ENCODE measurements at regions not wholly inside any gene's neighbourhood (a gene's known extent, or its start where the extent isn't known, plus 50 kb on each side); places are given as distances from the start of the nearest gene placed in this dataset.

DNA sequence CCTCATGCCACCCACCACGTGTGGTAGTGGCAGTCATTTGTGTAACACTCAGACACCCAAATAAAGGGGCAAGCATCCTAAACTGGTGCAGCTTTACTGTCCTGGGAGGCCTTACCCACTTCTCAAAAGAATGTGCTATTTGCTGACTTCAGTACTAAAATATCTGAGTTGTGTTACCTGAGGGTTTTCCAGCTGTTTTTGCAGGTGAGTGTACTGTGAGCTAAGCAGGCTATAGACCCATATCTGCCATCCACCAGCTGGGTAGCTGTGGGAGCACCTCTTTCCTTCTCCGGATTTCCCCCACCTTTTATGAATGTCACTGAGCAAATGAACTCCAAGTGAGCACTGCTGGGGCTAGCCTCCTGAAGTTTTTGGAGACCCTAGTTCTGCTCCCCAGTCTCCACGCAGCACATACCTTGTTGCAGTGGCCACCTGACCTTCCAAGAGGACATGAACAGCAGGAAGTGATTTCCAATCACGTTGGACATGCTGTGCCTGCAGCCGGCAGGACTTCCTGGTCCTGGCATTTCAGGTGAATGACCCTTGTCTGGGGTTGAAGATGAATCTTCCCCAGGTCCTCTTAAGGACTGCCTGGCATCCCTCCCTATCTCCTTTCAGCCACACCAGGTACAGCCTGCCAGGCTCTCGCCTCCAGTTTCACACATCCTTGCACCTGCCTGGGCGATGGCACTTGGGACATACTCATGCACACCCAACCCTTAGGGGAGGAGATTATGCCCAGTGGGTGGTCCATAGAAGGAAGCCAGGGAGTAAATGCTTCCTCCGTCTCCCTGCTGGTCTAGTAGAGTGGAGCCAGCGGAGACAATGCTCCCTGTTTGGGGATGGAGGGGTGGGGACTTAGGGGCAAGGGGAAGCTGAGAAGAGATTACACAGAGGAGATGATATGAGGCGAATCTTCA is 109.5 kb upstream of the SPATA13 start:
- H3K27ac ChIP-seq (ENCODE audit: low read depth in 1 of 2, low read length in 2 of 2): no peak overlapping the region
- no peak overlapping the region for H3K4me3 ChIP-seq (ENCODE audit: low read depth in 1 of 3, low read length in 3 of 3)
- DNase-seq (ENCODE audit: low spot score): no peak
- H3K36me3 ChIP-seq (ENCODE audit: control insufficient read depth in 4 of 4, insufficient read depth in 3 of 4, low read depth in 1 of 4, low read length in 3 of 4): no peaks in the 10 kb centered on the region
- peaks cover 2 to 11% (median 6%) of the 10 kb centered on the region in 4 donors for H3K4me1 ChIP-seq (ENCODE audit: control insufficient read depth in 4 of 4, insufficient read depth in 4 of 4, low read length in 3 of 4)
- WGBS: 72% methylated on average over 10 of the region's 10 CpGs
- H3K9ac ChIP-seq (ENCODE audit: low read depth in 1 of 2, low read length in 2 of 2): no peak overlapping the region
- no peaks in the 10 kb centered on the region for H3K27me3 ChIP-seq (ENCODE audit: control insufficient read depth in 4 of 4, insufficient read depth in 4 of 4, low read length in 3 of 4)
- TF ChIP-seq ZBTB33 (IDR thresholded peaks at IDR 0.05) (no peak), RXRA (IDR thresholded peaks at IDR 0.05) (peak; percentile 21 to 70), EGR1 (IDR thresholded peaks at IDR 0.05; ENCODE audit: low read depth in 2 of 2) (no peak), REST (IDR thresholded peaks at IDR 0.05) (no peak), FOXA1 (IDR thresholded peaks at IDR 0.05) (no peak), TAF1 (conservative IDR thresholded peaks at IDR 0.05) (no peak), JUND (IDR thresholded peaks at IDR 0.05) (no peak)
- TF ChIP-seq, protein P1, sequence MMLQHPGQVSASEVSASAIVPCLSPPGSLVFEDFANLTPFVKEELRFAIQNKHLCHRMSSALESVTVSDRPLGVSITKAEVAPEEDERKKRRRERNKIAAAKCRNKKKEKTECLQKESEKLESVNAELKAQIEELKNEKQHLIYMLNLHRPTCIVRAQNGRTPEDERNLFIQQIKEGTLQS (IDR thresholded peaks at IDR 0.05): no peak
- H3K9me3 ChIP-seq (ENCODE audit: control insufficient read depth in 4 of 4, low read length in 3 of 4): peaks cover 0 to 6% (median 3%) of the 10 kb centered on the region in 4 donors

DNA sequence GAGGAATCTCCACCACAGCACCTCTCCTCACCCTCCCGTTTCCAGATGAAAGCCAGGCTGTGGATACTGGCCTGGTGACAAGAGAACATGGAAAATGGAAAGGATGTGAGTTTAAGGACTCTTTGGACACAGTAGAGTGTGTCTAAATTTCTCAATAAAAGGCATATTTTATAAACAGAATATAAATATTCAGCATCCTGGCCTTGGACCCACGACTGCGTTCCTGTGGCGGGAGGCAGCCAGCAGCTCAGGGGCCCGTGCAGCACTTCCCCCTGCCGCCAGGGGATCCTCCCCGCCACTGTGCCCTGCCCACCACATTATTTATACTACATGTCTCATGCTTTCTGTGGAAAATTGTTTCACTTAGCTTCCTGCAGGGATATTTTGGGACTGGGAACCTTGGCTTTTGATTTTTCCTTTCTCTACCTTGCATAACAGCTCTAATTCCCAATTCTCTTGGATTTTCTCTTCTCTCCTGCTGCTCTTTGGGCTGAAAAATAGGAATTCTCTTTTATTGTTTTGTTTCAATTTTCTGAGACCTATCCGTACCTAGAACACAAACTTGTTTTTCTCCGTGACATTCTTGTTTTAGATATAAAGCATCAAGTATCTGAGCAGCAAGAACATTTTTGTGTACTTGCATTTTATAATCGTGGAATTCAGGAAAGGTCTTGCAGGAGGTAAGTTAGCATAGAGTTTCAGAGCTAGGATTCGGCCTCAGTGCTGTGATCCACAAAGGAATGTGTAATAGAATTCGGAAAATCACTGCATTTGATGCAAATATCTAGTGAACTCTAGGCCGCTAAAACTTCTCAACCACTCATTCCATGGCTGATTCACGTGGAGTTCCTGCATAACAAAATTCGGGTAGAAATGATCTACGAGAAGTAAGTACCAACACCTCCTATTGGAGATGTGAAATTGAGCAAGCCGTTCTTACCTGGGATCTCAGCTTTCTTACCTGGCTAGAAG is 107.7 kb upstream of the SPATA13 start:
- Histone ChIP-seq H3K9me3 (ENCODE audit: control insufficient read depth in 4 of 4, low read length in 3 of 4) (no peaks in the 10 kb centered on the region), H3K9ac (ENCODE audit: low read depth in 1 of 2, low read length in 2 of 2) (peak overlapping the region in 1 of 2 donors; percentile 26), H3K27me3 (ENCODE audit: control insufficient read depth in 4 of 4, insufficient read depth in 4 of 4, low read length in 3 of 4) (no peaks in the 10 kb centered on the region), H3K4me1 (ENCODE audit: control insufficient read depth in 4 of 4, insufficient read depth in 4 of 4, low read length in 3 of 4) (peaks cover 2 to 11% (median 6%) of the 10 kb centered on the region in 4 donors), H3K27ac (ENCODE audit: low read depth in 1 of 2, low read length in 2 of 2) (peak overlapping the region; percentile 7 to 65), H3K36me3 (ENCODE audit: control insufficient read depth in 4 of 4, insufficient read depth in 3 of 4, low read depth in 1 of 4, low read length in 3 of 4) (no peaks in the 10 kb centered on the region), H3K4me3 (ENCODE audit: low read depth in 1 of 3, low read length in 3 of 3) (no peak overlapping the region)
- DNase-seq (ENCODE audit: low spot score): no peak
- TF ChIP-seq YY1 (IDR thresholded peaks at IDR 0.05) (peak; percentile 10), EGR1 (IDR thresholded peaks at IDR 0.05; ENCODE audit: low read depth in 2 of 2) (no peak), CTCF (IDR thresholded peaks at IDR 0.05; ENCODE audit: low read depth, low read length, missing input control) (peak; percentile 16)
- WGBS: 31% methylated on average over 17 of the region's 17 CpGs
